Sigmoid colon (tissue), 6 donors: ENCODE measurements at regions not wholly inside any gene's neighbourhood (a gene's known extent, or its start where the extent isn't known, plus 50 kb on each side); places are given as distances from the start of the nearest gene placed in this dataset.
A peak's percentile ranks its signal among the peaks of the same experiment; 100 is the strongest.

ENCODE experiments used
- DNase-seq: peaks from one replicate; pipeline ENCODE4 v3.0.0-alpha.2; 2019
- H3K27ac ChIP-seq, 4 donors: fragments of 200-600 bp; sonication (generic); one replicate each; pipeline ENCODE4 v1.5.1; 2016 to 2019; ENCODE audit warnings: mild to moderate bottlenecking in 1 of 4
- H3K27me3 ChIP-seq, 3 donors: fragments of 200-600 bp; sonication (generic); one replicate each; pipeline ENCODE4 v1.5.1; 2019; ENCODE audit warnings: mild to moderate bottlenecking in 1 of 3
- H3K36me3 ChIP-seq, 4 donors: fragments of 200-600 bp; sonication (generic); one replicate each; pipeline ENCODE4 v1.5.1; 2016 to 2019
- H3K4me1 ChIP-seq, 4 donors: fragments of 200-600 bp; sonication (generic); one replicate each; pipeline ENCODE4 v1.5.1; 2017 to 2019
- H3K4me3 ChIP-seq, 4 donors: fragments of 200-600 bp; sonication (generic); one replicate each; pipeline ENCODE4 v1.5.1; 2017 to 2019; ENCODE audit warnings: mild to moderate bottlenecking in 2 of 4, moderate library complexity in 1 of 4
- H3K9me3 ChIP-seq, 4 donors: fragments of 200-600 bp in 3 of 4; sonication (generic) in 3 of 4; one replicate each; pipeline versions ENCODE4 v1.5.1 to v1.6.1; 2013 to 2019
- EP300 ChIP-seq, 4 donors: sonication (generic); formaldehyde crosslinking; IDR thresholded peaks; one replicate each; pipeline ENCODE4 v1.6.1; 2017; ENCODE audit warnings: antibody characterized with exemption in 4 of 4
- POLR2A ChIP-seq, 2 donors: fragments of 450-650 bp; IDR thresholded peaks; one replicate each; pipeline ENCODE4 v1.6.1; 2016; ENCODE audit warnings: antibody characterized with exemption in 2 of 2, mild to moderate bottlenecking in 2 of 2, moderate library complexity in 2 of 2
- POLR2AphosphoS5 ChIP-seq, 4 donors: sonication (generic); formaldehyde crosslinking; IDR thresholded peaks; one replicate each; pipeline ENCODE4 v1.6.1; 2017; ENCODE audit warnings: antibody characterized with exemption in 4 of 4
- WGBS, 2 donors: extraction: QIAGEN DNeasy Blood & Tissue Kit; methylation state at CpG; one replicate each; pipeline ENCODE4 v1.1.7; 2013; 5-methylcytosine and 5-hydroxymethylcytosine counted together
- intact Hi-C: fragments of 100-400 bp; cut with DNase I; formaldehyde crosslinking; loops from one replicate; pipeline ENCODE4 v1.15.1; 2023
- TF ChIP-seq, protein P1 (sequence below), 4 experiments: fragments of 450-650 bp in 3 of 4; fragments of 200-600 bp in 1 of 4; IDR thresholded peaks; one replicate each; pipeline ENCODE4 v1.5.1; 2016 to 2019; ENCODE audit warnings: antibody characterized with exemption in 4 of 4, mild to moderate bottlenecking in 3 of 4, moderate library complexity in 2 of 4
- donor health status: healthy with polysubstance abuse.
- donor health status: healthy.

GRCh38 chr3:101081446-101081845, 88.2 kb upstream of the ABI3BP start:
- WGBS, 2 donors = 69 to 78% methylated on average over 2 of the region's 2 CpGs
- H3K4me3 ChIP-seq = no peak overlapping the region
- TF ChIP-seq POLR2A (IDR thresholded peaks at IDR 0.05) (no peak), EP300 (IDR thresholded peaks at IDR 0.05) (no peak), POLR2AphosphoS5 (IDR thresholded peaks at IDR 0.05) (no peak)
- TF ChIP-seq, protein P1, sequence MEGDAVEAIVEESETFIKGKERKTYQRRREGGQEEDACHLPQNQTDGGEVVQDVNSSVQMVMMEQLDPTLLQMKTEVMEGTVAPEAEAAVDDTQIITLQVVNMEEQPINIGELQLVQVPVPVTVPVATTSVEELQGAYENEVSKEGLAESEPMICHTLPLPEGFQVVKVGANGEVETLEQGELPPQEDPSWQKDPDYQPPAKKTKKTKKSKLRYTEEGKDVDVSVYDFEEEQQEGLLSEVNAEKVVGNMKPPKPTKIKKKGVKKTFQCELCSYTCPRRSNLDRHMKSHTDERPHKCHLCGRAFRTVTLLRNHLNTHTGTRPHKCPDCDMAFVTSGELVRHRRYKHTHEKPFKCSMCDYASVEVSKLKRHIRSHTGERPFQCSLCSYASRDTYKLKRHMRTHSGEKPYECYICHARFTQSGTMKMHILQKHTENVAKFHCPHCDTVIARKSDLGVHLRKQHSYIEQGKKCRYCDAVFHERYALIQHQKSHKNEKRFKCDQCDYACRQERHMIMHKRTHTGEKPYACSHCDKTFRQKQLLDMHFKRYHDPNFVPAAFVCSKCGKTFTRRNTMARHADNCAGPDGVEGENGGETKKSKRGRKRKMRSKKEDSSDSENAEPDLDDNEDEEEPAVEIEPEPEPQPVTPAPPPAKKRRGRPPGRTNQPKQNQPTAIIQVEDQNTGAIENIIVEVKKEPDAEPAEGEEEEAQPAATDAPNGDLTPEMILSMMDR (IDR thresholded peaks at IDR 0.05) = no peak
- intact Hi-C loops = no loop called here
- no peaks in the 10 kb centered on the region for H3K27me3 ChIP-seq
- DNase-seq = no peak
- no peaks in the 10 kb centered on the region for H3K36me3 ChIP-seq
- peaks cover 0 to 16% (median 11%) of the 10 kb centered on the region in 4 donors for H3K4me1 ChIP-seq
- no peaks in the 10 kb centered on the region for H3K9me3 ChIP-seq
- peak overlapping the region in 1 of 4 donors; percentile 10 for H3K27ac ChIP-seq

GRCh38 chr3:101077361-101078011, 84.3 kb upstream of the ABI3BP start:
- WGBS, 2 donors = 10 to 56% methylated on average over 3 of the region's 3 CpGs
- Histone ChIP-seq H3K27me3 (no peaks in the 10 kb centered on the region), H3K4me1 (peaks cover 0 to 14% (median 10%) of the 10 kb centered on the region in 4 donors), H3K36me3 (no peaks in the 10 kb centered on the region), H3K27ac (no peak overlapping the region), H3K4me3 (no peak overlapping the region), H3K9me3 (no peaks in the 10 kb centered on the region)
- TF ChIP-seq, protein P1 (IDR thresholded peaks at IDR 0.05) = no peak
- no peak for TF ChIP-seq POLR2A (IDR thresholded peaks at IDR 0.05)
- no peak for TF ChIP-seq EP300 (IDR thresholded peaks at IDR 0.05)
- TF ChIP-seq POLR2AphosphoS5 (IDR thresholded peaks at IDR 0.05) = no peak
- DNase-seq = no peak
- intact Hi-C loops = no loop called here

DNA sequence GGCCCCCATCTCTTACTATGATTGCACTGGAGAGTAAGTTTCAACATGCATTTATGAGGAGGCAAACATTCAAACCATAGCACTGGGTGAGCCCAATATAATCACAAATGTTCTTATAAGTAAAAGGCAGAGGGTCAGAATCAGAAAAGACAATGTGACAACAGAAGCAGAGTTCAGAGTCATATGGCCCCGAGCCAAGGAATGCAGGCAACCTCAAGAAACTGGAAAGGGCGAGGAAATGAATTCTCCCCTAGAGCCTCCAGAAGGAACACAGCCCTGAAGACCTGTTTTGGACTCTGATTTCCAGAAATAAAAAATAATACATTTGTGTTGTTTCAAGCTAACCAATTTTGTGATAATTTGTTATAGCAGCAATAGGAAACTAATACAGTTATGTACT, 81.3 kb upstream of the ABI3BP start:
- TF ChIP-seq POLR2A (IDR thresholded peaks at IDR 0.05) (no peak), EP300 (IDR thresholded peaks at IDR 0.05) (no peak), POLR2AphosphoS5 (IDR thresholded peaks at IDR 0.05) (no peak)
- TF ChIP-seq, protein P1 (IDR thresholded peaks at IDR 0.05) = no peak
- Histone ChIP-seq H3K36me3 (no peaks in the 10 kb centered on the region), H3K27me3 (no peaks in the 10 kb centered on the region), H3K4me3 (no peak overlapping the region), H3K9me3 (no peaks in the 10 kb centered on the region), H3K4me1 (peaks cover 0 to 10% (median 5%) of the 10 kb centered on the region in 4 donors), H3K27ac (no peak overlapping the region)
- 94 to 95% methylated on average over 2 of the region's 2 CpGs for WGBS, 2 donors
- intact Hi-C loops = loop anchor here (5.0 kb wide), 2 partner anchors 82 to 123 kb away; partner anchors contain the start of gene ABI3BP
- DNase-seq = no peak

GRCh38 chr3:101072300-101072699, 79.1 kb upstream of the ABI3BP start:
- Histone ChIP-seq H3K9me3 (no peaks in the 10 kb centered on the region), H3K27ac (no peak overlapping the region), H3K4me3 (no peak overlapping the region), H3K36me3 (no peaks in the 10 kb centered on the region), H3K27me3 (no peaks in the 10 kb centered on the region), H3K4me1 (peaks cover 0 to 10% (median 3%) of the 10 kb centered on the region in 4 donors)
- TF ChIP-seq POLR2AphosphoS5 (IDR thresholded peaks at IDR 0.05) = no peak
- TF ChIP-seq, protein P1 (IDR thresholded peaks at IDR 0.05) = no peak
- TF ChIP-seq POLR2A (IDR thresholded peaks at IDR 0.05) = no peak
- TF ChIP-seq EP300 (IDR thresholded peaks at IDR 0.05) = no peak
- no peak for DNase-seq
- 7 to 45% methylated on average over 4 of the region's 4 CpGs for WGBS, 2 donors
- intact Hi-C loops = loop anchor here (5.0 kb wide), 2 partner anchors 80 to 125 kb away; partner anchors contain the start of gene ABI3BP

GRCh38 chr3:101070799-101071121, 77.5 kb upstream of the ABI3BP start:
- TF ChIP-seq POLR2A (IDR thresholded peaks at IDR 0.05) = no peak
- TF ChIP-seq EP300 (IDR thresholded peaks at IDR 0.05) = no peak
- no peak for TF ChIP-seq POLR2AphosphoS5 (IDR thresholded peaks at IDR 0.05)
- TF ChIP-seq, protein P1 (IDR thresholded peaks at IDR 0.05) = no peak
- Histone ChIP-seq H3K9me3 (no peaks in the 10 kb centered on the region), H3K27me3 (no peaks in the 10 kb centered on the region), H3K27ac (no peak overlapping the region), H3K4me3 (no peak overlapping the region), H3K36me3 (no peaks in the 10 kb centered on the region), H3K4me1 (peaks cover 0 to 22% (median 12%) of the 10 kb centered on the region in 4 donors)
- DNase-seq = no peak
- intact Hi-C loops = loop anchor here (5.0 kb wide), 2 partner anchors 78 to 127 kb away; partner anchors contain the start of gene ABI3BP
